Kidney glomerular epithelial cell (primary cell): ENCODE measurements at regions not wholly inside any gene's neighbourhood (a gene's known extent, or its start where the extent isn't known, plus 50 kb on each side); places are given as distances from the start of the nearest gene placed in this dataset.

Source experiments
- DNase-seq: peaks from one replicate; lab custom pipeline; 2025; lab: John Stamatoyannopoulos, UW

- DNase-seq = no peak
Observed at GRCh38 chr17:12438813-12439586, 226.7 kb upstream of the MYOCD start.

DNA sequence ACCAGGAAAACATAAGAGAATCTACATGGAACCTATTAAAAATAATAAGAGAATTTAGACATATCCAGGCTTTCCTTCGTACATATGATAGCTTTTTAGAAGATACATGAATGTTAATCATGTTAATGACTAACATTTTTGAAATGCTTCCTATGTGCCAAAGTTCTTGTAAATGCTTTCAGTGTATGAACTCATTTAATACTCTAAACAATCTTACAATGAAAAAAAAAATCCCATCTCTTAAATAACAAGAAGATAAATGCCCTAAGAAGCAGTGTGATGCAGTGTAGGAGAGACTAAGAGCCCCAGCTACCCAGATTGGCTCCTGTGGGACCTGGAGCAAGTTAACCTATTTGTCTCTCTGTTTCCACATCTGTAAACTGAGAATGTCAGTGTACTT lies 220.4 kb upstream of the MYOCD start:
- DNase-seq = no peak

DNA sequence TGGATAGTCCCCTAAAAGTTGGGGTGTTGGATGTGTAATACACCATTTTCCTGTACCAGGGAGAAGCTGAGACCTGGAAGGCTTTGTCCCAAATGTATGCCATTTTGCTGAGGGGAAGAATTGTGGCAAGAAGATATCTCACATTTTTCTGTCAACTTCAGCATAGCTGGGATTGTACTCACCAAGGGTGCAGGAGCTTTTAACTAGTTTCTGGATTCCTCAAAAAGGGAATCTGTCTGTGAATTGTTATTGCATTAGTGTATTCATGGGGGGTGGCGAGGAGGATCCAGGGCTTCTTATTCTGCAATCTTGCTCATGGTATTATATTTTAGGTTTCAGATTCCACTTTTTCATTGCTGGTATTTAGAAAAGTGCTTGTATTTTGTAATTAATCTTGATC lies 208.2 kb upstream of the MYOCD start:
- DNase-seq = no peak

- DNase-seq = no peak
Observed at GRCh38 chr17:12459736-12460135, 206.0 kb upstream of the MYOCD start.

GRCh38 chr17:12463102-12463501 lies 202.6 kb upstream of the MYOCD start:
- no peak for DNase-seq

GRCh38 chr17:12472252-12473173 lies 193.2 kb upstream of the MYOCD start:
- DNase-seq = no peak

DNA sequence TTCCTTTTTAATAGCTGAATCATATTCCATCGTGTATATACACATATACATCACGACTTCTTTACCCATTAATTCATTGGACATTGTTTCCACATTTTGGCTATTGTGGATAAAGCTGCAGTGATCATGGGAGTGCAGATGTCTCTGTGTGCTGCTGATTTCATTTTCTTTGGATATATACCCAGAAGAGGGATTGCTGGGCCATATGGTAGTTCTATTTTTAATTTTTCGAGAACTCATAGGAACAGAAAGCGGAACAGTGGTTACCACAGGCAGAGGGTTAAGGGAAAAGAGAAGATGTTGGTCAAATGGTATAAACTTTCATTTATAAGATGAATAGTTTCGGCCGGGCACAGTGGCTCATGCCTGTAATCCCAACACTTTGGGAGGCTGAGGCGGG lies 187.4 kb upstream of the MYOCD start:
- no peak for DNase-seq

DNA sequence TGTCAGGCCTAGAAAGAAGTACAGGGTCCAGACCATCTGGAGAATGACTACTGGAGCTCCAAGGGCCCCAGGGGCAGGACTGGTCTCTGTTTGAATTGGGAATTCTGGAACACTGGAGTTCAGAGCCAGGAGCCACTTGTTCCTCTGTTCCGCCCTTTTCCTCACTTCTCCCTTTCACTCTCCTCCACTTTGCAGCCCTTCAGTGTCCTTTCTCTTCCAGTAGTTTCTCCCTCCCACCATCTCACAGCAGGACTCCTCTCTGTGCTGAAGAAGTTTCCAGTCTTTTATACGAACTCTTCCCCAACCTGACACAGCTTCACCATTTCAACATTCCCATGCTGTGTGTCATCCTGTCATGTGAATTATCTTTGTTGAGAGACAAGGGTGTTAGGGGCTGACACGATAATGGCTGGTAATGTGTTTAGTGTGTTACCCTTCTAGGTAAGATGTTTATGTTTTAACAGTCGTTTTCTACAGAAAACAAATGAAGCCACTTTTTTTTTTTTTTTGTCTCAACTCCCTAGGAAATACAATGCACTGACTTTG lies 180.3 kb upstream of the MYOCD start:
- no peak for DNase-seq

DNA sequence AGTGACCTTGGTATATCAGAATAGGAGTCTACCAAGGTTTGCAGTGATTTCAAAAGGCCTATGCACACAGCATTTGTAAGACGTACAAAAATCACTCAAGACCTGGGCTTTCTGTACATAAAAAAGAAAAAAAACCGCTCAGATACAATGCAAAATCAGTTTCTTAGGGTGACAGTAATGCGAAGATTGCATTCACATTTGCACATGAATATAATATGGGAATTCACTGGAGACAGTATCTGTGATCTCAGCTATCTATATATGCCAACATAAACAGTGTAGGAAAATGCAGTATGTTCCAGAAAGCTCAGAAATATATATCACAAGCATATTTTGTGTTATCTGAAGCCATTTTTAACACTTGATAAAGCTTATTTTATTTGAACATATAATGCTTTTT lies 176.4 kb upstream of the MYOCD start:
- no peak for DNase-seq

- no peak for DNase-seq
Observed at GRCh38 chr17:12492450-12492849, 173.2 kb upstream of the MYOCD start.

- no peak for DNase-seq
Observed at GRCh38 chr17:12505866-12506265, 159.8 kb upstream of the MYOCD start.

DNA sequence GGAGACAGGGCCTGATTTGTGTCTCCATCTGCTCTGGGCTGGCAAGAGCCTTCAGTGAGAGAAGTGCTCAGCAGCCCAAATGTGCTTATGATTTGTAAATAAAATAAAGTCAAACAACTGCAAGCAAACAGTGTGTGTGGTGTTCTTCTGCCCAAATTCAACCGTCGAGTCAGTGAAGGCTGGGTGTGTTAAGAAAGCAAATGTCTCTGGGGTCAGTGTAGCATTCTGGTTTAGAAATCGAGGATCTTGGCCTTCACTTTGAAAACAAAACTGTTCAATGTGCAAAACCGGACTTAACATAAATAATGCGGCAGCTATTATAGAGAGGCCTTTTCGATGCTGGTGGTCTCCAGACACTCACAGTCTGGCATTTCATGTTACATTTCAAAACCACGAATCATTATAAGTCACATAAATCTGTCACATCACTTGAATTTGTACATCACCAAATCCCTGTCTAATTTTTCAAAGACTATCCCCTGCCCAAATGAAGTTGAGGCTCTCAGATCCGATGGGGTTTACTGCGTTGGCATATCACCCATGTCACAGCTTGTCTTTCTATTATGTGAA lies 158.6 kb upstream of the MYOCD start:
- DNase-seq = no peak

DNA sequence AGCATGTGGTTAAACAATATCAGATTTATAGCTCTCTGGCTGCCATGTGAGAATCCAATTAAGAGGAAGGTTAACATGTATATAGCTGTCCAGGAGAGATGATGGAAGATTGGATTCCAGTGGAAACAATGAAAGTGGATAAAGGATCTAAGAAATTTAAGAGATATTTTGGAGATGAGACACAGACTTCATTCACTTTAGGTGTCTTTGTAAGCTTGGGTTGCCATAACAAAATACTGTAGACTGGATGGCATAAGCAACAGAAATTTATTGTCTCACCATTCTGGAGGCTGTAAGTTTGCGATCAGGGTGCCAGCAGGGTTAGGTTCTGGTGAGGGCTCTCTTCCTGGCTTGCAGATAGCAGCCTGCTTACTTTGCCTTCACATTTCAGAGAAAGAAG lies 155.9 kb upstream of the MYOCD start:
- no peak for DNase-seq

DNA sequence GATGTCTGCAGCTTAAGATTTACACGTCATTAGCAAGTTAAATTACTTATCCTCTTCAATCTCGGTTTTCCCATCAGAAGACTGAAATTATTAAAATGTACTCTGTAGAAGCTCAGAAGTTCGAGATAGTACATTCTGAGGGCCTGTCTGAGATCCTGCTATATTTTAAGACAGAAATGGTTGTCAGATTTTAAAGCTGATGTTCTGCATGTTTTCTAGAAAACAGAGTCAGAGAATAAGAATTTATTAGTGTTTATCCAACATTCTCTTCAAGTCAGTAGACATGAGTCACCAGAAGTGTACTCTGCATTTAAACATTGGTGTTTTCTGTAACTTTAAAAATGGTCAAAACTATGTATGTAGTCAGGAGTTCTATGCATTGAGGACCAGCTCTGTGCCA lies 155.2 kb upstream of the MYOCD start:
- no peak for DNase-seq

GRCh38 chr17:12512694-12513355 lies 152.9 kb upstream of the MYOCD start:
- no peak for DNase-seq

DNA sequence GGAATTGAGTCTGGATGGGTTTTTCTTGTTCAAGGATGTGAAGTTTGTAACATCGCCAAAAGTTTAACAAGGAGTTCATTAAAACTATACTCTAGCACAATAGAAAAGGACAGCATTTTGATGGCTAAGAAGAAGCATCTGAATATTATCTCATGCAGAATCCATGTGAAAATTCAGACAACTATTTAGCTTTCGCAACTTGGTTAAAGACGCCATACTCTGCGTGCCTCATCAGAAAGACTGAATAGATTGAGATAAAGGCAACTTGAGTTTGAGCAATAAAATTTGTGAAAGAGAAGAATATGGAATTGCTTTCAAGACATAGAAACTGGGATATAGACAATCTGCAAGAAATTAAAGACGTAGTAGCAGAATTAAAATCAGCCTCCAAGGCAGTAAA lies 151.1 kb upstream of the MYOCD start:
- DNase-seq = no peak

DNA sequence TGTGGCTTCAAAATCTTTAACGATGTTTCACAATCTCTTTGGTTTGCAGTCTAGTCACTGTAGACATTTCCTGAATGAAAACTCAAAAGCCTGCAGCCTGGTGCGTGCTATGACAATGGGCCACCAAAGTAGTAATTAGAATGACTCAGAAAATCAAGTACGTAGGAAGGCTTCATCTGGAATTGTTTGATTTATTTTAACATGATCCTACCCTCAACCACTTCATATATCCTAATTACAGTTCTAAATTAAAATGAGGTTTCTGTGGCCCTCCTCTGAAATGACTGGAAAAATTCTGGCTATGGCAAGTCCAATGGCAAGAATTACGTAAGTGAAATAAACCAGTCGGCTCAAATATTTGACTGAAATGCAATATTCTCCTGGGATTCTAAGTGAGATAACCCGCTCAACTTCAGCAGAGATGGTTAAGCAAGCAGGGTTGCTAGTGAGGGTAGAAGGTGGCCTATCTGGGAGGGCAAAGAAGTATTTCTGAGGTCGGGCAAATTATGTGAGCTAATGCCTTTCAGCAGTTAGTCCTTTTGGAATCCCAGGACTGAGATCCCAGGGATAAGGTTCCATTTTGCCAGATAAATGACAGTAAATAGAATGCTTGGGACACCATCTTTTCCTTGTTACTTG lies 145.6 kb upstream of the MYOCD start:
- DNase-seq = no peak

- DNase-seq = no peak
Observed at GRCh38 chr17:12521416-12521815, 144.3 kb upstream of the MYOCD start.

DNA sequence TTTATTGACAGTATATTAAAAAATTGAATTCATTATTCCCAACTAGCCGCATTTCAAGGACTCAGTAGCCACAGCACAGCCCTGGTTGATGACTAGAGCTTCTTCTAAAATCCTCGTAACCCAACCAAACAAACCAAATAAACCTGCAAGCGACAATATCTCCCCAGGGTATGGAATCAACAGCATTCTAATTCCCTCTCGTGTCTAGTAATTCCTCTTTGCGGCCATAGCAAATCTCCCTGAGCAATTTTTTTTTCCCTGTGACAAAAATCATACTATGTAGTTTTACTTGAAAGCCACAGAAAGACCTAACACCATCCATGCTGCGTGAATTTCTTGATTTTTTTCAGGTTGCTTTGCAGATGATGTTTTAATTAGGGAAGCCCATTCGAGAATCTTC lies 143.4 kb upstream of the MYOCD start:
- DNase-seq = no peak

DNA sequence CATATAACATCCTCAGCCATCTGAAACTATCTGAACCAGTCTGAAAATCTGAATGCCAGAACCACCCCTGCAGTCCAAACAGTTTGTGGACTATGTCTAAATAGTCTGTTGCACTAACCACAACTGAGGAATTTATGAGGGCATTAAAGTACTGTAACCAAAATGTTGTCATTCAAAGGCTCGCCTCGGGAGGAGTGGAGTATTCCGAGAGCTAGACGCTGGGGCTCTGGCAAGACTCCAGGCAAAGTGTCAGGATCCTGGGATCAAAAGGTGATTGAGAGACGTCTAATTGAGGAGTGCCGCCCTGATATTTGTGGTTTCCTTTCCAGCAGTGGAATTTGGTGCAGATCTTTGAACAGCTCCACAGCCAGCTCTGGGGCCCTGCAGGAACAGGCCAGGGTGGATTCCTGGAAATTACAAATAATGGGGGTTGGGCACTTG lies 142.9 kb upstream of the MYOCD start:
- DNase-seq = peak; percentile 82

GRCh38 chr17:12523244-12523643 lies 142.4 kb upstream of the MYOCD start:
- DNase-seq = no peak

GRCh38 chr17:12528036-12528435 lies 137.7 kb upstream of the MYOCD start:
- DNase-seq = peak; percentile 8
